Esophagus muscularis mucosa (tissue), 4 donors: ENCODE measurements at regions not wholly inside any gene's neighbourhood (a gene's known extent, or its start where the extent isn't known, plus 50 kb on each side); places are given as distances from the start of the nearest gene placed in this dataset.

Source experiments
- EP300 ChIP-seq: sonication (generic); formaldehyde crosslinking; IDR thresholded peaks from one replicate; pipeline ENCODE4 v1.6.1; 2017; ENCODE audit warnings: antibody characterized with exemption
- POLR2A ChIP-seq: fragments of 450-650 bp; IDR thresholded peaks from one replicate; pipeline ENCODE4 v1.6.1; 2017; ENCODE audit warnings: antibody characterized with exemption, moderate library complexity, mild to moderate bottlenecking, low read depth
- TF ChIP-seq, protein P1 (sequence below), 3 experiments: fragments of 200-600 bp in 2 of 3; fragments of 450-650 bp in 1 of 3; sonication (generic) in 2 of 3; IDR thresholded peaks; one replicate each; pipeline ENCODE4 v1.5.1; 2017 to 2019; ENCODE audit warnings: antibody characterized with exemption in 3 of 3, mild to moderate bottlenecking in 2 of 3, moderate library complexity in 1 of 3

- TF ChIP-seq, protein P1, sequence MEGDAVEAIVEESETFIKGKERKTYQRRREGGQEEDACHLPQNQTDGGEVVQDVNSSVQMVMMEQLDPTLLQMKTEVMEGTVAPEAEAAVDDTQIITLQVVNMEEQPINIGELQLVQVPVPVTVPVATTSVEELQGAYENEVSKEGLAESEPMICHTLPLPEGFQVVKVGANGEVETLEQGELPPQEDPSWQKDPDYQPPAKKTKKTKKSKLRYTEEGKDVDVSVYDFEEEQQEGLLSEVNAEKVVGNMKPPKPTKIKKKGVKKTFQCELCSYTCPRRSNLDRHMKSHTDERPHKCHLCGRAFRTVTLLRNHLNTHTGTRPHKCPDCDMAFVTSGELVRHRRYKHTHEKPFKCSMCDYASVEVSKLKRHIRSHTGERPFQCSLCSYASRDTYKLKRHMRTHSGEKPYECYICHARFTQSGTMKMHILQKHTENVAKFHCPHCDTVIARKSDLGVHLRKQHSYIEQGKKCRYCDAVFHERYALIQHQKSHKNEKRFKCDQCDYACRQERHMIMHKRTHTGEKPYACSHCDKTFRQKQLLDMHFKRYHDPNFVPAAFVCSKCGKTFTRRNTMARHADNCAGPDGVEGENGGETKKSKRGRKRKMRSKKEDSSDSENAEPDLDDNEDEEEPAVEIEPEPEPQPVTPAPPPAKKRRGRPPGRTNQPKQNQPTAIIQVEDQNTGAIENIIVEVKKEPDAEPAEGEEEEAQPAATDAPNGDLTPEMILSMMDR (IDR thresholded peaks at IDR 0.05), result no peak
- TF ChIP-seq EP300, result peak; percentile 41
- TF ChIP-seq POLR2A, result no peak
Measured at GRCh38 chr7:22635349-22635748, 91.7 kb upstream of the IL6 start.
